Keratinocyte (primary cell): ENCODE measurements at regions not wholly inside any gene's neighbourhood (a gene's known extent, or its start where the extent isn't known, plus 50 kb on each side); places are given as distances from the start of the nearest gene placed in this dataset.

Experiments
- DNase-seq: peaks from one replicate; pipeline ENCODE4 v3.0.0-alpha.2; 2011; ENCODE audit warnings: low read depth, missing footprints, low spot score
- FAIRE-seq: peaks from 2 replicates; lab custom pipeline; 2011; peaks lifted over from hg19 to GRCh38; lab: Jason Lieb, UNC
- H2AFZ ChIP-seq: 2 replicates; pipeline ENCODE4 v1.6.0; 2012; ENCODE audit warnings: low read length, control low read depth, inconsistent platforms; ENCODE audit not compliant: control insufficient read depth
- H3K27ac ChIP-seq: 2 replicates; pipeline ENCODE4 v1.5.1; 2011; ENCODE audit warnings: low read length; ENCODE audit not compliant: control insufficient read depth, insufficient read depth
- H3K27me3 ChIP-seq: 3 replicates; pipeline ENCODE4 v1.6.0; 2011; ENCODE audit warnings: low read length; ENCODE audit not compliant: control insufficient read depth, insufficient read depth; ENCODE audit errors: extremely low read depth
- H3K36me3 ChIP-seq, 2 experiments: 2 replicates in 1 of 2; 3 replicates in 1 of 2; pipeline ENCODE4 v1.5.1; 2011; ENCODE audit warnings: low read length in 2 of 2, mild to moderate bottlenecking in 1 of 2; ENCODE audit not compliant: control insufficient read depth in 2 of 2, insufficient read depth in 2 of 2; ENCODE audit errors: extremely low read depth in 1 of 2
- H3K4me1 ChIP-seq: 3 replicates; pipeline ENCODE4 v1.5.1; 2011; ENCODE audit warnings: low read length; ENCODE audit not compliant: control insufficient read depth, insufficient read depth; ENCODE audit errors: extremely low read depth
- H3K4me2 ChIP-seq: 3 replicates; pipeline ENCODE4 v1.6.0; 2011; ENCODE audit warnings: low read depth, low read length; ENCODE audit not compliant: control insufficient read depth, insufficient read depth; ENCODE audit errors: extremely low read depth
- H3K4me3 ChIP-seq, 3 experiments: fragments of 200-600 bp in 1 of 3; sonication (generic) in 1 of 3; 2 replicates in 2 of 3; 3 replicates in 1 of 3; pipeline ENCODE4 v1.5.1; 2011 to 2016; ENCODE audit warnings: low read length in 3 of 3, mild to moderate bottlenecking in 3 of 3, control low read depth in 2 of 3, inconsistent platforms in 1 of 3, low read depth in 1 of 3, mixed read lengths in 1 of 3, mixed run types in 1 of 3, moderate library complexity in 1 of 3; ENCODE audit not compliant: control insufficient read depth in 2 of 3, insufficient read depth in 2 of 3; ENCODE audit errors: extremely low read depth in 1 of 3
- H3K79me2 ChIP-seq: 2 replicates; pipeline ENCODE4 v1.6.0; 2012; ENCODE audit warnings: low read length; ENCODE audit not compliant: control insufficient read depth, insufficient read depth
- H3K9ac ChIP-seq: 3 replicates; pipeline ENCODE4 v1.6.0; 2011; ENCODE audit warnings: low read length; ENCODE audit not compliant: control insufficient read depth, insufficient read depth; ENCODE audit errors: extremely low read depth
- H3K9me1 ChIP-seq: 3 replicates; pipeline ENCODE4 v1.6.0; 2011; ENCODE audit warnings: low read length; ENCODE audit not compliant: control insufficient read depth, insufficient read depth; ENCODE audit errors: extremely low read depth
- H3K9me3 ChIP-seq: 2 replicates; pipeline ENCODE4 v1.5.1; 2012; ENCODE audit warnings: low read depth, low read length; ENCODE audit not compliant: control insufficient read depth
- H4K20me1 ChIP-seq: 3 replicates; pipeline ENCODE4 v1.6.0; 2011; ENCODE audit warnings: low read length; ENCODE audit not compliant: control insufficient read depth, insufficient read depth; ENCODE audit errors: extremely low read depth
- EZH2 ChIP-seq: IDR thresholded peaks from one replicate; pipeline ENCODE4 v1.6.1; 2012; ENCODE audit warnings: inconsistent platforms, mild to moderate bottlenecking, low read length, moderate library complexity
- dilution Hi-C: fragments of 300-500 bp; cut with MboI; formaldehyde crosslinking; loops from one replicate; pipeline ENCODE4 v1.7.0; 2020; ENCODE audit warnings: low sequenced_read_pairs; ENCODE audit not compliant: extremely low pct_ligation_motif_present
- TF ChIP-seq, protein P1 (sequence below), 3 experiments: IDR thresholded peaks in 1 of 3; conservative IDR thresholded peaks in 1 of 3; optimal IDR thresholded peaks in 1 of 3; 2 replicates in 2 of 3; 3 replicates in 1 of 3; pipeline versions ENCODE3 to v1.5.1; 2011; ENCODE audit warnings: low read length in 3 of 3, mild to moderate bottlenecking in 3 of 3, moderate library complexity in 2 of 3, control low read depth in 1 of 3, inconsistent platforms in 1 of 3; ENCODE audit not compliant: insufficient read depth in 2 of 3; ENCODE audit errors: extremely low read depth in 1 of 3

DNA sequence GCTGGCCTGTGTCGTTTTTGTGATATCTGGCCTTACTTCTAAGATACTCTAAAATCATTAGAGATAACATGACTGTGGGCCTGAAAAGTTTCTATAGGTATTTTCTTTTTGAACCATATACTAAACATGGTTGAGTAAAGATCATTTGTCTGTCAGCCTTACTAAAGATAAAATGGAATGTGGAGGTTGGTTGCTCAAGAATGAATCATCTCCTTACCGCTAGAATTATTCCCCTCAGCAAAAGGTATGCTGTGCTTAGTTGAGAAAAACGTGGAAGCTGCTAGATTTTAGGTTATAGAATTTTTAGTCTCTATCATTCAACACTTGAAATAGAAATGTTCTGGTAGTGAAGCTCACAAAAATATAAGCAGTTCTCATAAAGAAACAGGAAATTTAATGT is 407.3 kb downstream of the AEBP2 start:
- TF ChIP-seq, protein P1, sequence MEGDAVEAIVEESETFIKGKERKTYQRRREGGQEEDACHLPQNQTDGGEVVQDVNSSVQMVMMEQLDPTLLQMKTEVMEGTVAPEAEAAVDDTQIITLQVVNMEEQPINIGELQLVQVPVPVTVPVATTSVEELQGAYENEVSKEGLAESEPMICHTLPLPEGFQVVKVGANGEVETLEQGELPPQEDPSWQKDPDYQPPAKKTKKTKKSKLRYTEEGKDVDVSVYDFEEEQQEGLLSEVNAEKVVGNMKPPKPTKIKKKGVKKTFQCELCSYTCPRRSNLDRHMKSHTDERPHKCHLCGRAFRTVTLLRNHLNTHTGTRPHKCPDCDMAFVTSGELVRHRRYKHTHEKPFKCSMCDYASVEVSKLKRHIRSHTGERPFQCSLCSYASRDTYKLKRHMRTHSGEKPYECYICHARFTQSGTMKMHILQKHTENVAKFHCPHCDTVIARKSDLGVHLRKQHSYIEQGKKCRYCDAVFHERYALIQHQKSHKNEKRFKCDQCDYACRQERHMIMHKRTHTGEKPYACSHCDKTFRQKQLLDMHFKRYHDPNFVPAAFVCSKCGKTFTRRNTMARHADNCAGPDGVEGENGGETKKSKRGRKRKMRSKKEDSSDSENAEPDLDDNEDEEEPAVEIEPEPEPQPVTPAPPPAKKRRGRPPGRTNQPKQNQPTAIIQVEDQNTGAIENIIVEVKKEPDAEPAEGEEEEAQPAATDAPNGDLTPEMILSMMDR (optimal IDR thresholded peaks at IDR 0.05 in 1 of 3, IDR thresholded peaks at IDR 0.05 in 1 of 3, conservative IDR thresholded peaks at IDR 0.05 in 1 of 3; ENCODE audit: extremely low read depth in 1 of 3, insufficient read depth in 2 of 3, low read length in 3 of 3), result no peak
- no peak for TF ChIP-seq EZH2
- no peak overlapping the region for H3K4me2 ChIP-seq
- no peaks in the 10 kb centered on the region for H3K79me2 ChIP-seq
- H4K20me1 ChIP-seq, result no peaks in the 10 kb centered on the region
- no peak overlapping the region for H3K9ac ChIP-seq
- no peaks in the 10 kb centered on the region for H3K9me1 ChIP-seq
- H3K4me1 ChIP-seq, result no peaks in the 10 kb centered on the region
- no peak overlapping the region for H3K4me3 ChIP-seq
- no peak for FAIRE-seq
- dilution Hi-C loops, result no loop called here
- no peak overlapping the region for H3K27ac ChIP-seq
- DNase-seq, result no peak
- no peaks in the 10 kb centered on the region for H3K27me3 ChIP-seq
- H2AFZ ChIP-seq, result no peak overlapping the region
- H3K9me3 ChIP-seq, result no peaks in the 10 kb centered on the region
- no peaks in the 10 kb centered on the region for H3K36me3 ChIP-seq

DNA sequence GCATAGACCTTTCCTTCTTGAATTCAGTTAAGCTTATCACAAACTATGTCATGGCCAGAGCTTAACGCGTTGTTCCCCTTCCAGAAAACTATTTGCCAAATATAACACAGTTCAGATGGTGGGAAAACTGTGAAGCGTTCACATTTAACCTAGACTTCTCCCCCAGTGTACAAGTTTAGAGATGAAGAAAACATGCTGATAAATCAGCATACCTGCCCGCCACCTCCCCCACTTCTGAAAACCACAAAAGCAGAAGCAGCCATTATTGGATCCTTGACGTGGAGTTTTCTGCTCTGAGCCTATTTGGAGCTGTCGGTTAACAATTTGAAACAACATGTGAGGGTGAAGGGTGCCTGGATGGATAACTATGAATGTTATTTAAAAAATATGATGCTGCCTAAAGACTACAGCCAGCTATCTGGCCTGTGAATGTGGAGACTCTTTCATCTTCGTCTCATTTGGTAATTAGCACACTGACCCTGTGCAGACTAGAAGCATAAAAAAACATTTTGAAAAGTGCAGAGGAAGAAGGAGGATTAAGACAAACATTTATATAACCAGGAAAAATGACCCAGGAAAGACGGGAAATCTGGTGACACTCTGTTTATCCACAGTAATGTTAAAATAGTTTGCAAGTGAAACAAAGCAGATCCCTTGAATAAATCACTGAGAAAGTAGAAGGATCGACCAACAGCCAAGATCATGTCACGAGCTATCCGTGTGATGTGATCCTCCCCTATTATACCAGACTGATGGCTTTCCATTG is 408.2 kb downstream of the AEBP2 start:
- Histone ChIP-seq H2AFZ (no peak overlapping the region), H3K9me1 (no peaks in the 10 kb centered on the region), H3K9me3 (no peaks in the 10 kb centered on the region), H3K4me1 (no peaks in the 10 kb centered on the region), H3K9ac (no peak overlapping the region), H3K4me2 (no peak overlapping the region), H3K27me3 (no peaks in the 10 kb centered on the region), H4K20me1 (no peaks in the 10 kb centered on the region), H3K36me3 (no peaks in the 10 kb centered on the region), H3K4me3 (no peak overlapping the region), H3K27ac (no peak overlapping the region), H3K79me2 (no peaks in the 10 kb centered on the region)
- no peak for FAIRE-seq
- DNase-seq, result no peak
- dilution Hi-C loops, result no loop called here
- TF ChIP-seq, protein P1 (optimal IDR thresholded peaks at IDR 0.05 in 1 of 3, IDR thresholded peaks at IDR 0.05 in 1 of 3, conservative IDR thresholded peaks at IDR 0.05 in 1 of 3; ENCODE audit: extremely low read depth in 1 of 3, insufficient read depth in 2 of 3, low read length in 3 of 3), result no peak
- TF ChIP-seq EZH2, result no peak
